Ishikawa (cell line): ENCODE measurements at regions not wholly inside any gene's neighbourhood (a gene's known extent, or its start where the extent isn't known, plus 50 kb on each side); places are given as distances from the start of the nearest gene placed in this dataset.

Experiments
- CEBPB ChIP-seq: IDR thresholded peaks from 2 replicates; pipeline ENCODE4 v1.6.1; 2012
- CREB1 ChIP-seq: IDR thresholded peaks from 2 replicates; pipeline ENCODE4 v1.6.1; 2012; ENCODE audit warnings: low read depth
- EGR1 ChIP-seq: IDR thresholded peaks from 2 replicates; pipeline ENCODE4 v1.6.1; 2012
- EP300 ChIP-seq: IDR thresholded peaks from 2 replicates; pipeline ENCODE4 v1.6.1; 2012; ENCODE audit warnings: borderline replicate concordance
- FOXM1 ChIP-seq: IDR thresholded peaks from 2 replicates; pipeline ENCODE4 v1.6.1; 2012; ENCODE audit warnings: low read depth, borderline replicate concordance
- MAX ChIP-seq: IDR thresholded peaks from 2 replicates; pipeline ENCODE4 v1.6.1; 2012
- NFIC ChIP-seq: IDR thresholded peaks from 2 replicates; pipeline ENCODE4 v1.6.1; 2012
- RAD21 ChIP-seq: IDR thresholded peaks from 2 replicates; pipeline ENCODE4 v1.6.1; 2012; ENCODE audit warnings: low read depth
- TAF1 ChIP-seq: IDR thresholded peaks from 2 replicates; pipeline ENCODE4 v1.6.1; 2012; ENCODE audit warnings: low read depth, mild to moderate bottlenecking
- TCF12 ChIP-seq: IDR thresholded peaks from 2 replicates; pipeline ENCODE4 v1.6.1; 2012; ENCODE audit warnings: low read depth
- TEAD4 ChIP-seq: IDR thresholded peaks from 2 replicates; pipeline ENCODE4 v1.6.1; 2012
- YY1 ChIP-seq: IDR thresholded peaks from 2 replicates; pipeline ENCODE4 v1.6.1; 2012; ENCODE audit warnings: low read depth
- ZBTB7A ChIP-seq: IDR thresholded peaks from 2 replicates; pipeline ENCODE4 v1.6.1; 2012; ENCODE audit warnings: low read depth
- TF ChIP-seq, protein P1 (sequence below): IDR thresholded peaks from 2 replicates; pipeline ENCODE4 v1.6.1; 2012
- TF ChIP-seq, protein P2 (sequence below): IDR thresholded peaks from 2 replicates; pipeline ENCODE4 v1.6.1; 2012; ENCODE audit warnings: low read depth, mild to moderate bottlenecking

DNA sequence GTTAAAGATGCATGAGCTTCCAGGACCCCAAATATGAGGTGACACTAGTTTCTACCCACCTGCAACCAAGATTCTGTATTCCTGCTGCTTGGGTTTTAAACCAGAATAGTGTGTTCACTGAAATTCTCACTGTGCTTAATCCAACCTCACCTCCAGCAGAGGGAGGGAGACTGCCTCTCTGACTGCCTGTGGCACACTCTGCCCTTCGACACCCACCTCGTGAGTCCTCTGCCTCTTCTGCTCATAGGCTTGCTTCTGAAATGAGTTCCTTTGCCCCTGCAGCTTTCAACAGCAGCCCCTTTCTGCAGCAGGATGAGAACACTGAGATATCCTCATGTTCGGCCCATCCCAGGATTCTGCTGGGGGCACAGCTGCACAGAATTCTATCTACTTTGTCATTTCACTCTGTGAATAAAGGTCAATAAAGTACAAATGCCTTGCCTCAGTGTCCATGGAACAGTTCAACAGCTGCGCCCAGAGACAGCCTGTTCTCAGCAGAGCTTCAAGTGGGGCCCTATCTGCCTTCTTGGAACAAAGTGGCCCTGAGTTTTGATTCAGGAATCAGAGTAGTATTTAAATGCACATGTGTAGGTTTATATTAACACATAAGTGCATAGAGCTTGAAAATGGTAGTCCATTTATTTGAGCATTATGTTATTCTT lies 632.5 kb downstream of the TNS3 start:
- no peak for TF ChIP-seq TCF12
- no peak for TF ChIP-seq FOXM1
- TF ChIP-seq, protein P1, sequence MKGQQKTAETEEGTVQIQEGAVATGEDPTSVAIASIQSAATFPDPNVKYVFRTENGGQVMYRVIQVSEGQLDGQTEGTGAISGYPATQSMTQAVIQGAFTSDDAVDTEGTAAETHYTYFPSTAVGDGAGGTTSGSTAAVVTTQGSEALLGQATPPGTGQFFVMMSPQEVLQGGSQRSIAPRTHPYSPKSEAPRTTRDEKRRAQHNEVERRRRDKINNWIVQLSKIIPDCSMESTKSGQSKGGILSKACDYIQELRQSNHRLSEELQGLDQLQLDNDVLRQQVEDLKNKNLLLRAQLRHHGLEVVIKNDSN = no peak
- no peak for TF ChIP-seq YY1
- TF ChIP-seq TAF1 = no peak
- no peak for TF ChIP-seq ZBTB7A
- TF ChIP-seq MAX = no peak
- no peak for TF ChIP-seq TEAD4

- TF ChIP-seq ZBTB7A (no peak), CREB1 (no peak)
These were observed 633.2 kb downstream of the TNS3 start for GRCh38 chr7:46948716-46949115.

GRCh38 chr7:46945328-46945727 lies 636.6 kb downstream of the TNS3 start:
- TF ChIP-seq NFIC (no peak), EGR1 (no peak), CREB1 (no peak), MAX (no peak), ZBTB7A (no peak), RAD21 (no peak), TAF1 (no peak), CEBPB (no peak), TEAD4 (no peak), FOXM1 (no peak), YY1 (no peak), EP300 (no peak), TCF12 (no peak)
- TF ChIP-seq, protein P1 = no peak
- TF ChIP-seq, protein P2, sequence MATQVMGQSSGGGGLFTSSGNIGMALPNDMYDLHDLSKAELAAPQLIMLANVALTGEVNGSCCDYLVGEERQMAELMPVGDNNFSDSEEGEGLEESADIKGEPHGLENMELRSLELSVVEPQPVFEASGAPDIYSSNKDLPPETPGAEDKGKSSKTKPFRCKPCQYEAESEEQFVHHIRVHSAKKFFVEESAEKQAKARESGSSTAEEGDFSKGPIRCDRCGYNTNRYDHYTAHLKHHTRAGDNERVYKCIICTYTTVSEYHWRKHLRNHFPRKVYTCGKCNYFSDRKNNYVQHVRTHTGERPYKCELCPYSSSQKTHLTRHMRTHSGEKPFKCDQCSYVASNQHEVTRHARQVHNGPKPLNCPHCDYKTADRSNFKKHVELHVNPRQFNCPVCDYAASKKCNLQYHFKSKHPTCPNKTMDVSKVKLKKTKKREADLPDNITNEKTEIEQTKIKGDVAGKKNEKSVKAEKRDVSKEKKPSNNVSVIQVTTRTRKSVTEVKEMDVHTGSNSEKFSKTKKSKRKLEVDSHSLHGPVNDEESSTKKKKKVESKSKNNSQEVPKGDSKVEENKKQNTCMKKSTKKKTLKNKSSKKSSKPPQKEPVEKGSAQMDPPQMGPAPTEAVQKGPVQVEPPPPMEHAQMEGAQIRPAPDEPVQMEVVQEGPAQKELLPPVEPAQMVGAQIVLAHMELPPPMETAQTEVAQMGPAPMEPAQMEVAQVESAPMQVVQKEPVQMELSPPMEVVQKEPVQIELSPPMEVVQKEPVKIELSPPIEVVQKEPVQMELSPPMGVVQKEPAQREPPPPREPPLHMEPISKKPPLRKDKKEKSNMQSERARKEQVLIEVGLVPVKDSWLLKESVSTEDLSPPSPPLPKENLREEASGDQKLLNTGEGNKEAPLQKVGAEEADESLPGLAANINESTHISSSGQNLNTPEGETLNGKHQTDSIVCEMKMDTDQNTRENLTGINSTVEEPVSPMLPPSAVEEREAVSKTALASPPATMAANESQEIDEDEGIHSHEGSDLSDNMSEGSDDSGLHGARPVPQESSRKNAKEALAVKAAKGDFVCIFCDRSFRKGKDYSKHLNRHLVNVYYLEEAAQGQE = no peak

- TF ChIP-seq TEAD4 (no peak), FOXM1 (no peak), TCF12 (no peak), ZBTB7A (no peak), MAX (no peak), EGR1 (no peak), RAD21 (no peak)
These were observed 637.9 kb downstream of the TNS3 start for GRCh38 chr7:46943996-46944395.

DNA sequence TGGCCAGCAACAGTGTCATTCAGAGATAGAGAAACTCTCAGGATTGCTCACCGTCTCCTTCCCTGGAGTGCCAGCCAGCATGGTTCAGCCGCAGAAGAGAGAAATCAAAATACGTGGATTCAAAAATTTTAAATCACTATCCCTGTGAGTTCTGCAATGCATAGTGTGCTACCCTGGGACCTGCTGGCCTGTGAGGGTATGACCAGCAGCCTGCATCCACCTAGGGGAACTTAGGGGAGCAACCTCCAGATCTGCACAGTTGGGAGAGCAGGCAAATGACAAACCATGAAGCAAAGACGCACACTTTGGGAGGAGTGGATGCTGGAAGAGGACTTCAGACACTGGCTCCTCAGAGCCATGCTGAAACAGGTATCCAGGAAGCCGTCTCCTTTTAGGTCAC lies 639.3 kb downstream of the TNS3 start:
- TF ChIP-seq, protein P2 = no peak
- TF ChIP-seq TEAD4 (no peak), FOXM1 (no peak), RAD21 (no peak), TCF12 (no peak), TAF1 (no peak), NFIC (no peak), CEBPB (no peak), YY1 (no peak), EP300 (no peak), EGR1 (no peak), MAX (no peak), CREB1 (no peak), ZBTB7A (no peak)
- TF ChIP-seq, protein P1 = no peak
